ENCODE measurements at regions not wholly inside any gene's neighbourhood (a gene's known extent, or its start where the extent isn't known, plus 50 kb on each side); places are given as distances from the start of the nearest gene placed in this dataset.

DNA sequence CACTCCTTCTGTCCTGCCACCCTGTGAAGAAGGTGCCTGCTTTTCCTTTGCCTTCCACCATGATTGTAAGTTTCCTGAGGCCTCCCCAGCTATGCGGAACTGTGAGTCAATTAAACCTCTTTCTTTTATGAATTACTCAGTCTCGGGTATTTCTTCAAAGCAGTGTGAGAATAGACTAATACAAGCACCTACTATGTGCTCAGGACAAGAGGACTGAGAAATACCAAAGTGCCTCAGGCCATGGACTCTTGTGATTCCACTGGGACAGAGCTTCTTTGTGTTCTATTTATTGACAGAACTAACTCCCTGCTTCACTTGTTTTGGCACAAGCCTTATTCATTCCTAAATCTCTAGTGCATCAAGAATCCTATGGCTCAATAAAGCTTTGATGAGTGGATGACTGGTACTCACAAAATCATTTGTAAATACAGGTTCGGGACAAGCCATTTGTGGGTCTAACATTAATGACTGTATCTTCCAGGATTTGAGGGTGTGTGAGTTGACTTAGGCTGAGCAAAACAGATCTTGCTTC, 204.2 kb downstream of the PDCD6IP start:
- TF ChIP-seq, protein P1, sequence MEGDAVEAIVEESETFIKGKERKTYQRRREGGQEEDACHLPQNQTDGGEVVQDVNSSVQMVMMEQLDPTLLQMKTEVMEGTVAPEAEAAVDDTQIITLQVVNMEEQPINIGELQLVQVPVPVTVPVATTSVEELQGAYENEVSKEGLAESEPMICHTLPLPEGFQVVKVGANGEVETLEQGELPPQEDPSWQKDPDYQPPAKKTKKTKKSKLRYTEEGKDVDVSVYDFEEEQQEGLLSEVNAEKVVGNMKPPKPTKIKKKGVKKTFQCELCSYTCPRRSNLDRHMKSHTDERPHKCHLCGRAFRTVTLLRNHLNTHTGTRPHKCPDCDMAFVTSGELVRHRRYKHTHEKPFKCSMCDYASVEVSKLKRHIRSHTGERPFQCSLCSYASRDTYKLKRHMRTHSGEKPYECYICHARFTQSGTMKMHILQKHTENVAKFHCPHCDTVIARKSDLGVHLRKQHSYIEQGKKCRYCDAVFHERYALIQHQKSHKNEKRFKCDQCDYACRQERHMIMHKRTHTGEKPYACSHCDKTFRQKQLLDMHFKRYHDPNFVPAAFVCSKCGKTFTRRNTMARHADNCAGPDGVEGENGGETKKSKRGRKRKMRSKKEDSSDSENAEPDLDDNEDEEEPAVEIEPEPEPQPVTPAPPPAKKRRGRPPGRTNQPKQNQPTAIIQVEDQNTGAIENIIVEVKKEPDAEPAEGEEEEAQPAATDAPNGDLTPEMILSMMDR (IDR thresholded peaks at IDR 0.05; ENCODE audit: low read depth, low read length), result no peak
- no peak for TF ChIP-seq EZH2phosphoT487 (IDR thresholded peaks at IDR 0.05; ENCODE audit: low read depth)
